HepG2 (cell line): ENCODE measurements at regions not wholly inside any gene's neighbourhood (a gene's known extent, or its start where the extent isn't known, plus 50 kb on each side); places are given as distances from the start of the nearest gene placed in this dataset.

ENCODE experiments used
- ARID5B ChIP-seq: IDR thresholded peaks from 2 replicates; pipeline ENCODE4 v1.4.0; 2020; ENCODE audit warnings: mild to moderate bottlenecking, missing genetic modification reagents
- CHD4 ChIP-seq: fragments of 200-600 bp; sonication (generic); IDR thresholded peaks from 2 replicates; pipeline ENCODE4 v1.7.0; 2017; ENCODE audit warnings: mild to moderate bottlenecking, low read length, borderline replicate concordance
- ETV5 ChIP-seq: IDR thresholded peaks from 2 replicates; pipeline ENCODE4 v1.6.1; 2018; ENCODE audit warnings: missing biosample characterization, missing genetic modification reagents, inconsistent platforms, borderline replicate concordance
- HMG20A ChIP-seq: IDR thresholded peaks from 2 replicates; pipeline ENCODE4 v1.6.1; 2016; ENCODE audit warnings: borderline replicate concordance
- JDP2 ChIP-seq: sonication (generic); formaldehyde crosslinking; IDR thresholded peaks from 2 replicates; pipeline ENCODE4 v1.8.1; 2022; ENCODE audit warnings: missing genetic modification reagents, borderline replicate concordance
- LBX2 ChIP-seq: sonication (generic); formaldehyde crosslinking; IDR thresholded peaks from 2 replicates; pipeline ENCODE4 v1.5.0; 2020; ENCODE audit warnings: missing genetic modification reagents, mild to moderate bottlenecking, borderline replicate concordance
- MTF1 ChIP-seq: sonication (generic); formaldehyde crosslinking; IDR thresholded peaks from 2 replicates; pipeline ENCODE4 v1.5.0; 2020; ENCODE audit warnings: missing genetic modification reagents
- MXD3 ChIP-seq: IDR thresholded peaks from 2 replicates; pipeline ENCODE4 v1.6.1; 2016; ENCODE audit warnings: mild to moderate bottlenecking, missing biosample characterization, missing genetic modification reagents
- NONO ChIP-seq, 2 experiments: fragments of 450-650 bp in 1 of 2; sonication (generic) in 1 of 2; formaldehyde crosslinking in 1 of 2; IDR thresholded peaks in 1 of 2; conservative IDR thresholded peaks in 1 of 2; 2 replicates each; pipeline versions ENCODE4 v1.6.1 to v1.8.0; 2017 to 2022; ENCODE audit warnings: mild to moderate bottlenecking in 1 of 2, missing genetic modification reagents in 1 of 2, moderate library complexity in 1 of 2
- PLRG1 ChIP-seq: fragments of 450-650 bp; conservative IDR thresholded peaks from 2 replicates; pipeline ENCODE4 v1.6.1; 2016
- SMAD3 ChIP-seq: sonication (generic); formaldehyde crosslinking; IDR thresholded peaks from 2 replicates; pipeline ENCODE4 v1.4.0; 2020; ENCODE audit warnings: missing genetic modification reagents
- SP140L ChIP-seq: sonication (generic); formaldehyde crosslinking; IDR thresholded peaks from 2 replicates; pipeline ENCODE4 v1.4.0; 2020; ENCODE audit warnings: missing genetic modification reagents, borderline replicate concordance
- TARDBP ChIP-seq: sonication (generic); formaldehyde crosslinking; IDR thresholded peaks from 2 replicates; pipeline ENCODE4 v1.8.0; 2022; ENCODE audit warnings: mild to moderate bottlenecking, missing genetic modification reagents
- TRAFD1 ChIP-seq: sonication (generic); formaldehyde crosslinking; IDR thresholded peaks from 2 replicates; pipeline ENCODE4 v1.5.1; 2020; ENCODE audit warnings: missing genetic modification reagents, mild to moderate bottlenecking, borderline replicate concordance
- ZBTB21 ChIP-seq: sonication (generic); formaldehyde crosslinking; IDR thresholded peaks from 2 replicates; pipeline ENCODE4 v1.4.0; 2020; ENCODE audit warnings: missing genetic modification reagents
- ZBTB25 ChIP-seq: IDR thresholded peaks from 2 replicates; pipeline ENCODE4 v1.6.1; 2018; ENCODE audit warnings: missing genetic modification reagents
- ZMAT5 ChIP-seq: sonication (generic); formaldehyde crosslinking; IDR thresholded peaks from 2 replicates; pipeline ENCODE4 v1.5.0; 2020; ENCODE audit warnings: mild to moderate bottlenecking, low read depth, missing genetic modification reagents, borderline replicate concordance
- ZNF136 ChIP-seq: sonication (generic); formaldehyde crosslinking; IDR thresholded peaks from 2 replicates; pipeline ENCODE4 v1.8.1; 2022; ENCODE audit warnings: low read depth, mild to moderate bottlenecking, moderate library complexity, missing genetic modification reagents
- ZNF292 ChIP-seq: sonication (generic); formaldehyde crosslinking; IDR thresholded peaks from 2 replicates; pipeline ENCODE4 v1.8.1; 2022; ENCODE audit warnings: mild to moderate bottlenecking, low read depth, missing genetic modification reagents, borderline replicate concordance
- ZNF335 ChIP-seq: sonication (generic); formaldehyde crosslinking; IDR thresholded peaks from 2 replicates; pipeline ENCODE4 v1.4.0; 2020; ENCODE audit warnings: missing genetic modification reagents
- ZNF343 ChIP-seq: sonication (generic); formaldehyde crosslinking; IDR thresholded peaks from 2 replicates; pipeline ENCODE4 v1.4.0; 2020; ENCODE audit warnings: mild to moderate bottlenecking, missing genetic modification reagents
- ZNF652 ChIP-seq: IDR thresholded peaks from 2 replicates; pipeline ENCODE4 v1.6.1; 2016; ENCODE audit warnings: low read depth, borderline replicate concordance

- TF ChIP-seq PLRG1 (no peak), ARID5B (CRISPR knock-in tag) (peak; percentile 97), NONO (IDR thresholded peaks at IDR 0.05) (no peak), NONO (CRISPR knock-in tag; conservative IDR thresholded peaks at IDR 0.05) (peak; percentile 61; the same call in 1 of the 2 replicates), ZNF292 (CRISPR knock-in tag) (peak; percentile 92; the same call in 1 of the 2 replicates), HMG20A (CRISPR knock-in tag) (peak; percentile 88; the same call in 1 of the 2 replicates), MTF1 (CRISPR knock-in tag) (no peak), MXD3 (CRISPR knock-in tag) (no peak), ZBTB25 (CRISPR knock-in tag) (no peak), ZNF335 (CRISPR knock-in tag) (no peak), ETV5 (CRISPR knock-in tag) (peak; percentile 90), TRAFD1 (CRISPR knock-in tag) (no peak), TARDBP (CRISPR knock-in tag) (peak; percentile 61), LBX2 (CRISPR knock-in tag) (no peak), SMAD3 (CRISPR knock-in tag) (no peak), ZNF136 (CRISPR knock-in tag) (no peak), JDP2 (CRISPR knock-in tag) (no peak), ZNF343 (CRISPR knock-in tag) (no peak), CHD4 (no peak; the same call in 1 of the 2 replicates), SP140L (CRISPR knock-in tag) (no peak), ZBTB21 (CRISPR knock-in tag) (no peak), ZNF652 (CRISPR knock-in tag) (no peak), ZMAT5 (no peak)
Measured at GRCh38 chr1:58898739-58899586, 115.1 kb upstream of the JUN start (continued).
